B cell (primary cell): ENCODE measurements at regions not wholly inside any gene's neighbourhood (a gene's known extent, or its start where the extent isn't known, plus 50 kb on each side); places are given as distances from the start of the nearest gene placed in this dataset.
"Not testable (repeated sequence)": the region's sequence is repeated elsewhere in the genome, so short reads cannot be mapped to it uniquely, and the experiment has no call there.

Source experiments
- ATAC-seq: fragments of 200-7000 bp; cut with Tn5 transposase; one replicate; pipeline ENCODE4 v1.10.0; 2021; ENCODE audit warnings: low read depth, mild to moderate bottlenecking, moderate number of reproducible peaks, moderate library complexity
- CTCF ChIA-PET: fragments of 350-600 bp; sonication (Branson Sonifier 250); formaldehyde crosslinking; loops from one replicate; lab custom pipeline; 2021; ENCODE audit warnings: antibody characterized with exemption, inconsistent platforms; lab: Charles Lee
- POLR2A ChIA-PET: fragments of 350-600 bp; sonication (Branson Sonifier 250); formaldehyde crosslinking; loops from one replicate; lab custom pipeline; 2021; ENCODE audit warnings: antibody characterized with exemption; lab: Charles Lee
- DNase-seq: peaks from one replicate; pipeline ENCODE4 v3.0.0; 2013
- H2AFZ ChIP-seq: 2 replicates; pipeline ENCODE4 v1.6.1; 2012; ENCODE audit warnings: mild to moderate bottlenecking, low read depth, low read length; ENCODE audit not compliant: insufficient read depth, poor library complexity, severe bottlenecking
- H3K27ac ChIP-seq, 2 donors: 1 replicate in 1 of 2; 2 replicates in 1 of 2; pipeline ENCODE4 v1.5.1; 2012 to 2013; ENCODE audit warnings: low read length in 2 of 2, mild to moderate bottlenecking in 2 of 2, moderate library complexity in 1 of 2
- H3K27me3 ChIP-seq, 4 experiments: fragments of 200-600 bp in 1 of 4; sonication (generic) in 1 of 4; replicated peaks in 1 of 4; 1 replicate in 2 of 4; 2 replicates in 2 of 4; pipeline versions ENCODE4 v1.6.1 to v1.7.0; 2013 to 2016; ENCODE audit warnings: low read length in 3 of 4, mild to moderate bottlenecking in 2 of 4, mixed read lengths in 1 of 4, moderate library complexity in 1 of 4; ENCODE audit not compliant: insufficient read depth in 4 of 4, control insufficient read depth in 3 of 4; ENCODE audit errors: control extremely low read depth in 1 of 4
- H3K36me3 ChIP-seq, 2 experiments: replicated peaks in 1 of 2; 1 replicate in 1 of 2; 2 replicates in 1 of 2; pipeline versions ENCODE4 v1.6.1 to v1.7.1; 2013; ENCODE audit warnings: low read length in 1 of 2; ENCODE audit not compliant: insufficient read depth in 2 of 2, control insufficient read depth in 1 of 2; ENCODE audit errors: control extremely low read depth in 1 of 2, extremely low read depth in 1 of 2
- H3K4me1 ChIP-seq, 2 donors: fragments of 200-600 bp in 1 of 2; sonication (generic) in 1 of 2; 1 replicate in 1 of 2; 2 replicates in 1 of 2; pipeline versions ENCODE4 v1.5.1 to v1.6.1; 2013 to 2017; ENCODE audit warnings: low read length in 2 of 2; ENCODE audit not compliant: control insufficient read depth in 2 of 2, insufficient read depth in 2 of 2
- H3K4me2 ChIP-seq: replicated peaks from 2 replicates; pipeline ENCODE3; 2012; ENCODE audit warnings: mild to moderate bottlenecking, low read depth, low read length; ENCODE audit not compliant: poor library complexity, severe bottlenecking
- H3K4me3 ChIP-seq, 5 experiments: fragments of 200-600 bp in 1 of 5; sonication (generic) in 1 of 5; 1 replicate in 3 of 5; 2 replicates in 2 of 5; pipeline versions ENCODE4 v1.5.1 to v1.7.0; 2011 to 2016; ENCODE audit warnings: low read length in 4 of 5, mild to moderate bottlenecking in 4 of 5, low read depth in 2 of 5, control low read depth in 1 of 5, moderate library complexity in 1 of 5; ENCODE audit not compliant: insufficient read depth in 1 of 5; ENCODE audit errors: control extremely low read depth in 1 of 5, extremely low read depth in 1 of 5
- H3K79me2 ChIP-seq: fragments of 200-600 bp; sonication (generic); one replicate; pipeline ENCODE4 v1.6.0; 2016; ENCODE audit warnings: low read length; ENCODE audit not compliant: control insufficient read depth, insufficient read depth
- H3K9ac ChIP-seq: fragments of 200-600 bp; sonication (generic); 2 replicates; pipeline ENCODE4 v1.6.1; 2017; ENCODE audit warnings: mild to moderate bottlenecking, low read length, moderate library complexity
- H3K9me3 ChIP-seq, 3 donors: one replicate each; pipeline versions ENCODE4 v1.6.1 to v1.7.1; 2013; ENCODE audit warnings: low read length in 2 of 3; ENCODE audit not compliant: control insufficient read depth in 2 of 3, insufficient read depth in 1 of 3; ENCODE audit errors: control extremely low read depth in 1 of 3
- H4K20me1 ChIP-seq: 2 replicates; pipeline ENCODE4 v1.6.0; 2012; ENCODE audit warnings: mild to moderate bottlenecking, low read length; ENCODE audit not compliant: insufficient read depth, control insufficient read depth, poor library complexity, severe bottlenecking
- H3K27ac Mint-ChIP-seq: one replicate; pipeline ENCODE4 v1.8.0; 2021; ENCODE audit warnings: mixed read lengths
- H3K27me3 Mint-ChIP-seq: one replicate; pipeline ENCODE4 v1.8.0; 2021; ENCODE audit warnings: mixed read lengths
- H3K4me1 Mint-ChIP-seq: one replicate; pipeline ENCODE4 v1.8.0; 2021; ENCODE audit warnings: mixed read lengths
- H3K4me3 Mint-ChIP-seq: one replicate; pipeline ENCODE4 v1.8.0; 2021; ENCODE audit warnings: mixed read lengths
- H3K9me3 Mint-ChIP-seq: one replicate; pipeline ENCODE4 v1.8.0; 2022; ENCODE audit warnings: mixed read lengths; ENCODE audit not compliant: insufficient read depth
- EZH2 ChIP-seq: IDR thresholded peaks from 2 replicates; pipeline ENCODE4 v1.6.1; 2012; ENCODE audit warnings: borderline replicate concordance, low read depth, mild to moderate bottlenecking, moderate library complexity, low read length; ENCODE audit not compliant: insufficient read depth, poor library complexity, severe bottlenecking
- WGBS: methylation state at CpG from one replicate; pipeline ENCODE4 v1.1.5; 2013; ENCODE audit warnings: missing lambda C conversion rate; ENCODE audit not compliant: insufficient coverage; 5-methylcytosine and 5-hydroxymethylcytosine counted together
- intact Hi-C: fragments of 100-400 bp; cut with micrococcal nuclease; formaldehyde crosslinking; loops from one replicate; pipeline ENCODE4 v1.10.0; 2022
- TF ChIP-seq, protein P1 (sequence below): fragments of 200-600 bp; IDR thresholded peaks from one replicate; pipeline ENCODE4 v1.8.0; 2022; ENCODE audit warnings: antibody characterized with exemption, mild to moderate bottlenecking

DNA sequence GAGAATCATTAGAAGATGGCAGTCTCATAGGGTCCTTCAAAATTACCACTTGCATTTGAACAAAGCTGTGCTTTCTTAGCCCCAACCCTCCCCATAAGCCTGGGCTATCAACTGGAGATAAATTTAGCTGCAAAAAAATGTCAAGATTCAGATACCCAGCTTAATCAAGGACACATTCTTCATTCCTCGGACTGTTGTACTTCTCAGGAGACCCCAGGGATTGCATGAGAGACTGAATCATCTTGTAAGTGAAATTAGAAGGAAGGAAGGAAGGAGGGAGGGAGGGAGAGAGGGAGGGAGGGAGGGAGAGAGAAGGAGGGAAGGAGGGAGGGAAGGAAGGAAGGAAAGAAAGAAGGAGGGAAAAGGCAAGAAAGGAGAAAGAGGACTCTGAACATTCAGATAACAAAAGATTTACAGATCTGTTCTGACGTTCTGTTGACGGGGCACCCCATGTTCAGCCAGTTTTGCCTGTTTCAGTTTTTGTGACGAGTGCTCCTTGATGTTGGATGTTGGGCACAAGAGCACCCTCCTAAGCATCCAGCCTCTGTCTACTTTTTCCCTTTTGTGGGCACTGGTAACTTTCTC is 498.7 kb downstream of the PREX1 start:
- TF ChIP-seq, protein P1, sequence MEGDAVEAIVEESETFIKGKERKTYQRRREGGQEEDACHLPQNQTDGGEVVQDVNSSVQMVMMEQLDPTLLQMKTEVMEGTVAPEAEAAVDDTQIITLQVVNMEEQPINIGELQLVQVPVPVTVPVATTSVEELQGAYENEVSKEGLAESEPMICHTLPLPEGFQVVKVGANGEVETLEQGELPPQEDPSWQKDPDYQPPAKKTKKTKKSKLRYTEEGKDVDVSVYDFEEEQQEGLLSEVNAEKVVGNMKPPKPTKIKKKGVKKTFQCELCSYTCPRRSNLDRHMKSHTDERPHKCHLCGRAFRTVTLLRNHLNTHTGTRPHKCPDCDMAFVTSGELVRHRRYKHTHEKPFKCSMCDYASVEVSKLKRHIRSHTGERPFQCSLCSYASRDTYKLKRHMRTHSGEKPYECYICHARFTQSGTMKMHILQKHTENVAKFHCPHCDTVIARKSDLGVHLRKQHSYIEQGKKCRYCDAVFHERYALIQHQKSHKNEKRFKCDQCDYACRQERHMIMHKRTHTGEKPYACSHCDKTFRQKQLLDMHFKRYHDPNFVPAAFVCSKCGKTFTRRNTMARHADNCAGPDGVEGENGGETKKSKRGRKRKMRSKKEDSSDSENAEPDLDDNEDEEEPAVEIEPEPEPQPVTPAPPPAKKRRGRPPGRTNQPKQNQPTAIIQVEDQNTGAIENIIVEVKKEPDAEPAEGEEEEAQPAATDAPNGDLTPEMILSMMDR, result no peak
- TF ChIP-seq EZH2, result no peak
- H2AFZ ChIP-seq, result no peak overlapping the region
- H3K9me3 ChIP-seq, result no peaks in the 10 kb centered on the region
- H3K36me3 ChIP-seq, result no peaks in the 10 kb centered on the region
- no peak for ATAC-seq
- no peak overlapping the region for H3K4me3 ChIP-seq
- no peak overlapping the region for H3K9ac ChIP-seq
- no peak overlapping the region for H3K27ac ChIP-seq
- no peaks in the 10 kb centered on the region for H3K9me3 Mint-ChIP-seq
- H3K79me2 ChIP-seq, result no peaks in the 10 kb centered on the region
- DNase-seq, result no peak
- H3K27me3 ChIP-seq, result peaks cover 0 to 14% (median 0%) of the 10 kb centered on the region in 4 experiments
- H3K4me2 ChIP-seq, result no peak overlapping the region
- WGBS, result 100% methylated on average over 1 of the region's 4 CpGs
- peaks cover 28% of the 10 kb centered on the region for H3K27me3 Mint-ChIP-seq
- ChIA-PET CTCF (interaction anchor here (0.7 to 2.0 kb wide), 4 partner anchors 291 to 652 kb away, joined by 3 to 10 read pairs (median 3); no protein-coding TSS in a partner anchor), POLR2A (interaction anchor here (0.6 to 1.2 kb wide), 2 partner anchors 32 to 311 kb away, joined by 3 to 10 read pairs; no protein-coding TSS in a partner anchor)
- intact Hi-C loops, result no loop called here
- H3K4me1 ChIP-seq, result no peaks in the 10 kb centered on the region
- H3K4me3 Mint-ChIP-seq, result no peak overlapping the region
- H4K20me1 ChIP-seq, result no peaks in the 10 kb centered on the region
- H3K27ac Mint-ChIP-seq, result no peak overlapping the region
- no peaks in the 10 kb centered on the region for H3K4me1 Mint-ChIP-seq

- H3K27ac Mint-ChIP-seq, H3K4me1 ChIP-seq, H3K4me3 ChIP-seq, H3K4me2 ChIP-seq, H4K20me1 ChIP-seq, H3K27ac ChIP-seq, H3K4me1 Mint-ChIP-seq, H3K9ac ChIP-seq, H2AFZ ChIP-seq, H3K79me2 ChIP-seq, ATAC-seq, CTCF ChIA-PET, H3K4me3 Mint-ChIP-seq, H3K36me3 ChIP-seq, DNase-seq, H3K9me3 Mint-ChIP-seq, intact Hi-C loops, H3K9me3 ChIP-seq: not testable (repeated sequence)
- 100% methylated on average over 3 of the region's 8 CpGs for WGBS
- POLR2A ChIA-PET, result interaction anchor here (1.2 kb wide), 1 partner anchor 310 kb away, joined by 3 read pairs; no protein-coding TSS in a partner anchor
- H3K27me3 ChIP-seq, result peaks cover 0 to 14% (median 0%) of the 10 kb centered on the region in 4 experiments
- peaks cover 30% of the 10 kb centered on the region for H3K27me3 Mint-ChIP-seq
These were observed 500.0 kb downstream of the PREX1 start for GRCh38 chr20:48327848-48328247.
